GM12878 (cell line): ENCODE measurements at regions not wholly inside any gene's neighbourhood (a gene's known extent, or its start where the extent isn't known, plus 50 kb on each side); places are given as distances from the start of the nearest gene placed in this dataset.

Experiments used
- ATAC-seq: fragments of 200-7000 bp; cut with Tn5 transposase; 3 replicates; pipeline ENCODE4 v1.9.1; 2020; ENCODE audit warnings: mild to moderate bottlenecking, moderate library complexity
- BruUV-seq: library from RNA; stranded (reverse); fragments of 400-500 nt; replicated peaks from 2 replicates; lab custom pipeline; 2021; lab: Mats Ljungman, UMichigan
- CTCF ChIA-PET: fragments of 300-600 bp; sonication (Branson Sonifier 250); formaldehyde crosslinking; extraction: SDS; loops from one replicate; lab custom pipeline; 2021; ENCODE audit warnings: inconsistent platforms; lab: Yijun Ruan, JAX
- POLR2A ChIA-PET: fragments of 350-600 bp; formaldehyde crosslinking; extraction: SDS; loops from one replicate; lab custom pipeline; 2021; ENCODE audit warnings: inconsistent platforms; lab: Charles Lee
- RAD21 ChIA-PET: fragments of 300-600 bp; sonication (Branson Sonifier 250); formaldehyde crosslinking; loops from one replicate; lab custom pipeline; 2023; ENCODE audit warnings: antibody characterized with exemption; ENCODE audit not compliant: unreplicated experiment; lab: Charles Lee
- SMC1A ChIA-PET: fragments of 300-600 bp; sonication (Branson Sonifier 250); formaldehyde crosslinking; loops from one replicate; lab custom pipeline; 2023; ENCODE audit not compliant: unreplicated experiment, uncharacterized antibody; lab: Charles Lee
- DNase-seq: peaks from one replicate; pipeline ENCODE4 v3.0.0-alpha.2; 2011; ENCODE audit warnings: low read depth, low spot score
- FAIRE-seq: peaks from 3 replicates; lab custom pipeline; 2011; peaks lifted over from hg19 to GRCh38; lab: Jason Lieb, UNC
- H2AFZ ChIP-seq: 2 replicates; pipeline ENCODE4 v1.6.0; 2011; ENCODE audit warnings: low read depth, low read length, control low read depth; ENCODE audit not compliant: control insufficient read depth
- H3K27ac ChIP-seq: 2 replicates; pipeline ENCODE4 v1.5.1; 2011; ENCODE audit warnings: control low read depth; ENCODE audit not compliant: control insufficient read depth, insufficient read depth
- H3K27me3 ChIP-seq, 2 experiments: replicated peaks in 1 of 2; 2 replicates each; pipeline versions ENCODE4 v1.6.0 to v1.6.1; 2011; ENCODE audit warnings: low read length in 1 of 2; ENCODE audit not compliant: control insufficient read depth in 2 of 2, insufficient read depth in 2 of 2
- H3K36me3 ChIP-seq, 2 experiments: 2 replicates each; pipeline ENCODE4 v1.5.1; 2011; ENCODE audit warnings: low read length in 1 of 2; ENCODE audit not compliant: control insufficient read depth in 2 of 2, insufficient read depth in 2 of 2
- H3K4me1 ChIP-seq: 2 replicates; pipeline ENCODE4 v1.6.1; 2011; ENCODE audit warnings: mild to moderate bottlenecking, low read length, moderate library complexity, mixed read lengths; ENCODE audit not compliant: control insufficient read depth, insufficient read depth
- H3K4me2 ChIP-seq: 2 replicates; pipeline ENCODE4 v1.6.0; 2011; ENCODE audit warnings: control low read depth; ENCODE audit not compliant: control insufficient read depth, insufficient read depth
- H3K4me3 ChIP-seq: fragments of 200-600 bp; sonication (generic); 2 replicates; pipeline ENCODE4 v1.5.1; 2016
- H3K79me2 ChIP-seq: 2 replicates; pipeline ENCODE4 v1.6.0; 2011; ENCODE audit warnings: low read length; ENCODE audit not compliant: control insufficient read depth, insufficient read depth
- H3K9ac ChIP-seq: 2 replicates; pipeline ENCODE4 v1.8.0; 2011; ENCODE audit warnings: low read length, control low read depth, mixed read lengths; ENCODE audit not compliant: control insufficient read depth, insufficient read depth
- H3K9me3 ChIP-seq: replicated peaks from 3 replicates; pipeline ENCODE4 v1.5.1; 2011; ENCODE audit warnings: mild to moderate bottlenecking, low read length; ENCODE audit not compliant: control insufficient read depth, insufficient read depth
- H4K20me1 ChIP-seq: 2 replicates; pipeline ENCODE4 v1.6.0; 2011; ENCODE audit not compliant: control insufficient read depth, insufficient read depth
- ATF2 ChIP-seq: IDR thresholded peaks from 2 replicates; pipeline ENCODE4 v1.6.1; 2012; ENCODE audit warnings: low read length, inconsistent platforms
- BCL11A ChIP-seq: IDR thresholded peaks from 2 replicates; pipeline ENCODE4 v1.6.1; 2011; ENCODE audit warnings: low read depth, low read length
- BRCA1 ChIP-seq: IDR thresholded peaks from 2 replicates; pipeline ENCODE4 v1.6.1; 2011; ENCODE audit warnings: low read depth, low read length, improper control_type of control experiment
- CHD4 ChIP-seq: fragments of 200-600 bp; sonication (generic); IDR thresholded peaks from 2 replicates; pipeline ENCODE4 v1.6.1; 2016; ENCODE audit warnings: mild to moderate bottlenecking
- DPF2 ChIP-seq: fragments of 450-650 bp; IDR thresholded peaks from 2 replicates; pipeline ENCODE4 v1.6.1; 2017; ENCODE audit warnings: mild to moderate bottlenecking
- HCFC1 ChIP-seq: fragments of 150-350 bp; IDR thresholded peaks from 2 replicates; pipeline ENCODE4 v1.6.1; 2014; ENCODE audit warnings: low read length
- IKZF1 ChIP-seq: fragments of 450-650 bp; conservative IDR thresholded peaks from 2 replicates; pipeline ENCODE4 v1.6.1; 2017; ENCODE audit warnings: antibody characterized with exemption, mild to moderate bottlenecking
- LARP7 ChIP-seq: fragments of 450-650 bp; IDR thresholded peaks from 2 replicates; pipeline ENCODE4 v1.6.1; 2017; ENCODE audit warnings: mild to moderate bottlenecking
- NFXL1 ChIP-seq: fragments of 450-650 bp; IDR thresholded peaks from 2 replicates; pipeline ENCODE4 v1.6.1; 2017; ENCODE audit warnings: antibody characterized with exemption, mild to moderate bottlenecking, borderline replicate concordance
- NKRF ChIP-seq: fragments of 450-650 bp; conservative IDR thresholded peaks from 2 replicates; pipeline ENCODE4 v1.6.1; 2017; ENCODE audit warnings: mild to moderate bottlenecking, moderate library complexity
- SIN3A ChIP-seq: IDR thresholded peaks from 2 replicates; pipeline ENCODE4 v1.6.1; 2012; ENCODE audit warnings: low read depth, low read length, improper control_type of control experiment
- SMAD1 ChIP-seq: fragments of 450-650 bp; IDR thresholded peaks from 2 replicates; pipeline ENCODE4 v1.6.1; 2018; ENCODE audit warnings: mild to moderate bottlenecking, low read depth; ENCODE audit not compliant: partially characterized antibody
- SMC3 ChIP-seq: IDR thresholded peaks from 2 replicates; pipeline ENCODE4 v1.6.1; 2011; ENCODE audit warnings: low read length, improper control_type of control experiment, borderline replicate concordance
- ZBED1 ChIP-seq: IDR thresholded peaks from 2 replicates; pipeline ENCODE4 v1.6.1; 2016; ENCODE audit warnings: borderline replicate concordance
- ZZZ3 ChIP-seq: IDR thresholded peaks from 2 replicates; pipeline ENCODE4 v1.6.1; 2011; ENCODE audit warnings: low read depth; ENCODE audit not compliant: control insufficient read depth, insufficient read length
- WGBS: methylation state at CpG from one replicate; pipeline ENCODE4 v1.1.6; 2016; ENCODE audit warnings: low lambda C conversion rate; ENCODE audit not compliant: insufficient replicate concordance, insufficient coverage; ENCODE audit errors: missing lambda C conversion rate; 5-methylcytosine and 5-hydroxymethylcytosine counted together
- in situ Hi-C: fragments of 300-500 bp; cut with MboI; formaldehyde crosslinking; loops from 9 replicates; pipeline ENCODE4 v1.14.3; 2018; ENCODE audit warnings: mixed read lengths
- intact Hi-C: fragments of 100-400 bp; cut with micrococcal nuclease; formaldehyde crosslinking; loops from one replicate; pipeline ENCODE4 v1.14.2; 2022; ENCODE audit not compliant: unreplicated experiment
- TF ChIP-seq, protein P1 (sequence below): fragments of 450-650 bp; IDR thresholded peaks from 2 replicates; pipeline ENCODE4 v1.6.1; 2017; ENCODE audit warnings: mild to moderate bottlenecking, moderate library complexity

DNA sequence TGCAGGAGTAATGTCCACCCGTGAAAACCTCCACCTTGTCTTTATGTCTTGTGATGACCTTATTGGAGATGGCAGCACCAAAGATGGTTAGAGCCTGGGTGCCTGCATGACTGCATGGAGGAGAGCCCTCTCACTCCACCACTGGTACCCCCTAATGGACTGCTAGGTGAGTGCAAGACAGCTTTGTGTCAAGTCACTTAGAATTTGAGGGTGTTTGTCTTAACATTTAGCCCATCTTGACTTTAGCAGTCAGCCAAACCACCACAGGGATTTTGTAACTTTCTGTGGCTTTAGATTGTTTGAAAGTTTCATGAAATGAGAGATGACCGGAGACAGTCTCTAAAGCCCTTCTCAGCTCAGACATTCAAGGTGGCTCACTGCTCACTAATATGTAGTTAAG is 232.9 kb upstream of the NCAM1 start:
- ChIA-PET SMC1A (no interaction called here), RAD21 (interaction anchor here (1.2 kb wide), 1 partner anchor 140 kb away, joined by 4 read pairs; no protein-coding TSS in a partner anchor), CTCF (interaction anchor here (1.1 to 1.2 kb wide), 2 partner anchors 140 to 561 kb away, joined by 3 to 5 read pairs; no protein-coding TSS in a partner anchor), POLR2A (no interaction called here)
- Histone ChIP-seq H3K9ac (no peak overlapping the region), H2AFZ (no peak overlapping the region), H3K79me2 (no peaks in the 10 kb centered on the region), H3K36me3 (no peaks in the 10 kb centered on the region), H3K9me3 (no peaks in the 10 kb centered on the region; the same call in 2 of the 3 replicates), H3K4me3 (no peak overlapping the region), H3K4me1 (no peaks in the 10 kb centered on the region), H3K4me2 (no peak overlapping the region), H4K20me1 (no peaks in the 10 kb centered on the region), H3K27me3 (no peaks in the 10 kb centered on the region; a peak in 1 of 4 replicates), H3K27ac (no peak overlapping the region)
- ATAC-seq (no peak), DNase-seq (no peak), FAIRE-seq (no peak)
- no TSS peak for BruUV-seq
- no peak for TF ChIP-seq CHD4
- TF ChIP-seq BCL11A = no peak
- TF ChIP-seq IKZF1 = no peak
- TF ChIP-seq ATF2 = no peak
- TF ChIP-seq, protein P1, sequence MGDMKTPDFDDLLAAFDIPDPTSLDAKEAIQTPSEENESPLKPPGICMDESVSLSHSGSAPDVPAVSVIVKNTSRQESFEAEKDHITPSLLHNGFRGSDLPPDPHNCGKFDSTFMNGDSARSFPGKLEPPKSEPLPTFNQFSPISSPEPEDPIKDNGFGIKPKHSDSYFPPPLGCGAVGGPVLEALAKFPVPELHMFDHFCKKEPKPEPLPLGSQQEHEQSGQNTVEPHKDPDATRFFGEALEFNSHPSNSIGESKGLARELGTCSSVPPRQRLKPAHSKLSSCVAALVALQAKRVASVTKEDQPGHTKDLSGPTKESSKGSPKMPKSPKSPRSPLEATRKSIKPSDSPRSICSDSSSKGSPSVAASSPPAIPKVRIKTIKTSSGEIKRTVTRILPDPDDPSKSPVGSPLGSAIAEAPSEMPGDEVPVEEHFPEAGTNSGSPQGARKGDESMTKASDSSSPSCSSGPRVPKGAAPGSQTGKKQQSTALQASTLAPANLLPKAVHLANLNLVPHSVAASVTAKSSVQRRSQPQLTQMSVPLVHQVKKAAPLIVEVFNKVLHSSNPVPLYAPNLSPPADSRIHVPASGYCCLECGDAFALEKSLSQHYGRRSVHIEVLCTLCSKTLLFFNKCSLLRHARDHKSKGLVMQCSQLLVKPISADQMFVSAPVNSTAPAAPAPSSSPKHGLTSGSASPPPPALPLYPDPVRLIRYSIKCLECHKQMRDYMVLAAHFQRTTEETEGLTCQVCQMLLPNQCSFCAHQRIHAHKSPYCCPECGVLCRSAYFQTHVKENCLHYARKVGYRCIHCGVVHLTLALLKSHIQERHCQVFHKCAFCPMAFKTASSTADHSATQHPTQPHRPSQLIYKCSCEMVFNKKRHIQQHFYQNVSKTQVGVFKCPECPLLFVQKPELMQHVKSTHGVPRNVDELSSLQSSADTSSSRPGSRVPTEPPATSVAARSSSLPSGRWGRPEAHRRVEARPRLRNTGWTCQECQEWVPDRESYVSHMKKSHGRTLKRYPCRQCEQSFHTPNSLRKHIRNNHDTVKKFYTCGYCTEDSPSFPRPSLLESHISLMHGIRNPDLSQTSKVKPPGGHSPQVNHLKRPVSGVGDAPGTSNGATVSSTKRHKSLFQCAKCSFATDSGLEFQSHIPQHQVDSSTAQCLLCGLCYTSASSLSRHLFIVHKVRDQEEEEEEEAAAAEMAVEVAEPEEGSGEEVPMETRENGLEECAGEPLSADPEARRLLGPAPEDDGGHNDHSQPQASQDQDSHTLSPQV = no peak
- TF ChIP-seq HCFC1 = no peak
- no peak for TF ChIP-seq ZBED1
- no peak for TF ChIP-seq SIN3A
- no peak for TF ChIP-seq ZZZ3
- TF ChIP-seq DPF2 = no peak
- TF ChIP-seq SMC3 = no peak
- TF ChIP-seq BRCA1 = no peak
- no peak for TF ChIP-seq NFXL1
- no peak for TF ChIP-seq LARP7
- TF ChIP-seq SMAD1 = no peak
- TF ChIP-seq NKRF = no peak
- intact Hi-C loops = no loop called here
- in situ Hi-C loops = no loop called here
- WGBS = 46% methylated on average over 2 of the region's 2 CpGs
